PC-9 (cell line): ENCODE measurements at regions not wholly inside any gene's neighbourhood (a gene's known extent, or its start where the extent isn't known, plus 50 kb on each side); places are given as distances from the start of the nearest gene placed in this dataset.

ENCODE experiments used
- BruUV-seq: library from RNA; stranded (reverse); fragments of 400-500 nt; replicated peaks from 2 replicates; lab custom pipeline; 2021; lab: Mats Ljungman, UMichigan
- CTCF ChIA-PET: fragments of 300-600 bp; sonication (Branson Sonifier 250); formaldehyde crosslinking; loops from one replicate; lab custom pipeline; 2022; ENCODE audit warnings: antibody characterized with exemption; lab: Charles Lee
- POLR2A ChIA-PET: fragments of 300-600 bp; sonication (Branson Sonifier 250); formaldehyde crosslinking; loops from one replicate; lab custom pipeline; 2022; ENCODE audit warnings: antibody characterized with exemption; ENCODE audit not compliant: unreplicated experiment; lab: Charles Lee
- DNase-seq, 2 experiments: peaks; one replicate each; pipeline versions ENCODE4 v3.0.0 to v3.0.0-alpha.2; 2015 to 2022; ENCODE audit warnings: mixed read lengths in 1 of 2
- H2AFZ ChIP-seq: fragments of 200-600 bp; sonication (generic); 2 replicates; pipeline ENCODE4 v1.8.1; 2017; ENCODE audit warnings: antibody characterized with exemption
- H3F3A ChIP-seq: fragments of 200-600 bp; sonication (generic); 2 replicates; pipeline ENCODE4 v1.8.1; 2017; ENCODE audit warnings: antibody characterized with exemption, mild to moderate bottlenecking, low read depth; ENCODE audit not compliant: insufficient read depth
- H3K27ac ChIP-seq: fragments of 200-600 bp; sonication (generic); 2 replicates; pipeline ENCODE4 v1.6.1; 2016; ENCODE audit warnings: mixed run types
- H3K27me3 ChIP-seq: fragments of 200-600 bp; sonication (generic); 2 replicates; pipeline ENCODE4 v1.6.1; 2016; ENCODE audit warnings: low read depth, mixed run types; ENCODE audit not compliant: insufficient read depth
- H3K36me3 ChIP-seq: fragments of 200-600 bp; sonication (generic); 2 replicates; pipeline ENCODE4 v1.6.1; 2016; ENCODE audit warnings: low read depth, mixed run types
- H3K4me1 ChIP-seq: fragments of 200-600 bp; sonication (generic); replicated peaks from 2 replicates; pipeline ENCODE4 v1.6.1; 2016; ENCODE audit warnings: mixed run types; ENCODE audit not compliant: insufficient read depth
- H3K4me2 ChIP-seq: fragments of 200-600 bp; sonication (generic); 2 replicates; pipeline ENCODE4 v1.6.1; 2017; ENCODE audit warnings: mixed run types
- H3K4me3 ChIP-seq: fragments of 200-600 bp; sonication (generic); 2 replicates; pipeline ENCODE4 v1.6.1; 2016; ENCODE audit warnings: mixed run types
- H3K79me2 ChIP-seq: fragments of 200-600 bp; sonication (generic); 2 replicates; pipeline ENCODE4 v1.6.1; 2017; ENCODE audit warnings: low read depth, mixed run types
- H3K9me2 ChIP-seq: fragments of 200-600 bp; sonication (generic); 2 replicates; pipeline ENCODE4 v1.8.1; 2017; ENCODE audit warnings: mild to moderate bottlenecking; ENCODE audit not compliant: insufficient read depth
- H3K9me3 ChIP-seq: fragments of 200-600 bp; sonication (generic); 2 replicates; pipeline ENCODE4 v1.8.1; 2016; ENCODE audit warnings: low read depth; ENCODE audit not compliant: insufficient read depth
- H4K20me1 ChIP-seq: fragments of 200-600 bp; sonication (generic); 2 replicates; pipeline ENCODE4 v1.8.1; 2017; ENCODE audit not compliant: insufficient read depth
- EZH2 ChIP-seq: fragments of 200-600 bp; sonication (generic); IDR thresholded peaks from 2 replicates; pipeline ENCODE4 v1.8.0; 2017; ENCODE audit warnings: antibody characterized with exemption, low read depth
- intact Hi-C: fragments of 100-400 bp; cut with micrococcal nuclease; formaldehyde crosslinking; loops from one replicate; pipeline ENCODE4 v1.10.0; 2022; ENCODE audit not compliant: unreplicated experiment
- TF ChIP-seq, protein P1 (sequence below): fragments of 200-600 bp; sonication (generic); conservative IDR thresholded peaks from 2 replicates; pipeline ENCODE4 v1.6.1; 2017; ENCODE audit warnings: mixed run types, antibody characterized with exemption, mild to moderate bottlenecking, moderate library complexity

DNA sequence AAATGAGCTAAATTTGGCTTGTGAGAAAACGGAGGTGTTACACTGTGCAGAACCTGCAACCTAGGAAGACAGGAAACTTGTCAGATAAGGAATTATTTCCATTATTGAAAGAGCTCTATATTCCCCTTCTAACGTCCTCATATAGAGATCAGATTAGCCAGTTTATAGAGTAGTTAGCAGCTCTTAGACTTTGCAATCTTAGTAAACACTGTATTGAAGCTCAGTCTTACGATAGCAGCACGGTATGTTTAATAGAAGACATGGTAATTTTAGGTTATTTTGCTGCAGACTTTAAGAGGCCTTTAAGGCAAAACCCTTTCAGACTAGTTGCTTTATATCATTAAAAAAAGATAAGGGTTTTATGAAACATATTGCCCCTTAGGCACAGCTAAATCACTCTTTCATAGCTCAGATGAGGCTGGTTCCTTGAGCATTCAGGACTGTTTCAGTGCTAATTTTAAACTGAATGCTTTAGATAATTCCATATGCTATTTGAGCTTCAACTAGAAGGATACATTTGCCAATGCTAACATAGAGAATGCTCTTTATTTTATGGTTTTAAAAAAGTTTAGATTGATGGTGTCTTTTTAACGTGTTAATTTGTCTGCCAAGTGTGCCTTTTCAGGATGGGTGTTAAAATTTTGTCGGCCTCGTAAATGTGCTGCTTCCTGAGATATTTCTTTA, 234.3 kb downstream of the PYDC2 start:
- no peaks in the 10 kb centered on the region for H3K27me3 ChIP-seq
- H3K27ac ChIP-seq = no peak overlapping the region
- no TSS peak for BruUV-seq
- H3K79me2 ChIP-seq = no peaks in the 10 kb centered on the region
- H3K9me2 ChIP-seq = no peaks in the 10 kb centered on the region
- H4K20me1 ChIP-seq = no peaks in the 10 kb centered on the region
- intact Hi-C loops = no loop called here
- POLR2A ChIA-PET = no interaction called here
- no peak overlapping the region for H3K4me2 ChIP-seq
- TF ChIP-seq, protein P1, sequence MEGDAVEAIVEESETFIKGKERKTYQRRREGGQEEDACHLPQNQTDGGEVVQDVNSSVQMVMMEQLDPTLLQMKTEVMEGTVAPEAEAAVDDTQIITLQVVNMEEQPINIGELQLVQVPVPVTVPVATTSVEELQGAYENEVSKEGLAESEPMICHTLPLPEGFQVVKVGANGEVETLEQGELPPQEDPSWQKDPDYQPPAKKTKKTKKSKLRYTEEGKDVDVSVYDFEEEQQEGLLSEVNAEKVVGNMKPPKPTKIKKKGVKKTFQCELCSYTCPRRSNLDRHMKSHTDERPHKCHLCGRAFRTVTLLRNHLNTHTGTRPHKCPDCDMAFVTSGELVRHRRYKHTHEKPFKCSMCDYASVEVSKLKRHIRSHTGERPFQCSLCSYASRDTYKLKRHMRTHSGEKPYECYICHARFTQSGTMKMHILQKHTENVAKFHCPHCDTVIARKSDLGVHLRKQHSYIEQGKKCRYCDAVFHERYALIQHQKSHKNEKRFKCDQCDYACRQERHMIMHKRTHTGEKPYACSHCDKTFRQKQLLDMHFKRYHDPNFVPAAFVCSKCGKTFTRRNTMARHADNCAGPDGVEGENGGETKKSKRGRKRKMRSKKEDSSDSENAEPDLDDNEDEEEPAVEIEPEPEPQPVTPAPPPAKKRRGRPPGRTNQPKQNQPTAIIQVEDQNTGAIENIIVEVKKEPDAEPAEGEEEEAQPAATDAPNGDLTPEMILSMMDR = no peak
- no peak for TF ChIP-seq EZH2
- no peaks in the 10 kb centered on the region for H3K9me3 ChIP-seq
- H2AFZ ChIP-seq = no peak overlapping the region
- no peak for DNase-seq
- H3F3A ChIP-seq = no peaks in the 10 kb centered on the region
- H3K4me3 ChIP-seq = no peak overlapping the region
- H3K36me3 ChIP-seq = no peaks in the 10 kb centered on the region
- H3K4me1 ChIP-seq = no peaks in the 10 kb centered on the region
- CTCF ChIA-PET = no interaction called here

GRCh38 chr3:191695815-191696153, 234.8 kb downstream of the PYDC2 start:
- no peak for DNase-seq
- intact Hi-C loops = no loop called here
- Histone ChIP-seq H4K20me1 (no peaks in the 10 kb centered on the region), H3K27me3 (no peaks in the 10 kb centered on the region), H3K36me3 (no peaks in the 10 kb centered on the region), H3K4me2 (no peak overlapping the region), H3K27ac (no peak overlapping the region), H3K4me1 (no peaks in the 10 kb centered on the region), H3K4me3 (no peak overlapping the region), H3K79me2 (no peaks in the 10 kb centered on the region), H3K9me3 (no peaks in the 10 kb centered on the region), H3K9me2 (no peaks in the 10 kb centered on the region), H2AFZ (no peak overlapping the region), H3F3A (no peaks in the 10 kb centered on the region)
- no TSS peak for BruUV-seq
- ChIA-PET CTCF (no interaction called here), POLR2A (no interaction called here)
- TF ChIP-seq EZH2 = no peak
- TF ChIP-seq, protein P1 = no peak

DNA sequence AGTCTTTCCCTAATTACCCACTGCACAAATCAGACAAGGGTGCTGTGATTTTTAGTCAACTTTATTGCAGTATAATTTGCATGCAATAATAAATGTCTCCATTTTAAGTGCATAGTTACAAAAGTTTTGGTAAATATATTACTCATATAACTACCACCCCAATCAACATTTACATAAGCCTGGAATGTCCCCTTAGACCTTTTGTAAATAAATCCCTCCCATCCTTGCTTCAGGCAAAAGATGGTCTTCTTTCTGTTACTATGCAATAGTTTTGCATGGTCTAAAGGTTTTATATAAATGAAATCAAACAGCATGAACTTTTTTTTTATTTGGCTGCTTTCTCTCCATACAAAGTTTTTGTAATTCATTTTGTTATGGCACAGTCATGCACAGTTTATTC, 235.4 kb downstream of the PYDC2 start:
- TF ChIP-seq, protein P1 = no peak
- TF ChIP-seq EZH2 = no peak
- Histone ChIP-seq H2AFZ (no peak overlapping the region), H3K9me3 (no peaks in the 10 kb centered on the region), H3K27me3 (no peaks in the 10 kb centered on the region), H3K79me2 (no peaks in the 10 kb centered on the region), H3K9me2 (no peaks in the 10 kb centered on the region), H3K27ac (no peak overlapping the region), H3F3A (no peaks in the 10 kb centered on the region), H3K4me3 (no peak overlapping the region), H4K20me1 (no peaks in the 10 kb centered on the region), H3K4me1 (no peaks in the 10 kb centered on the region), H3K36me3 (no peaks in the 10 kb centered on the region), H3K4me2 (no peak overlapping the region)
- ChIA-PET POLR2A (no interaction called here), CTCF (no interaction called here)
- no peak for DNase-seq
- intact Hi-C loops = no loop called here
- BruUV-seq = no TSS peak
